CD4-positive, alpha-beta T cell treated with Interleukin-15 for 4 hours (primary cell): ENCODE measurements at regions not wholly inside any gene's neighbourhood (a gene's known extent, or its start where the extent isn't known, plus 50 kb on each side); places are given as distances from the start of the nearest gene placed in this dataset.
"Not testable (repeated sequence)": the region's sequence is repeated elsewhere in the genome, so short reads cannot be mapped to it uniquely, and the experiment has no call there.

Experiments used
- DNase-seq: peaks from one replicate; pipeline ENCODE4 v3.0.0-alpha.2; 2020; ENCODE audit warnings: low spot score

- DNase-seq: no peak
Observed at GRCh38 chr15:56568466-56569167, 103.7 kb upstream of the MNS1 start.

- DNase-seq: no peak
Observed at GRCh38 chr15:56557415-56557814, 92.5 kb upstream of the MNS1 start.

GRCh38 chr15:56553486-56553885 is 88.5 kb upstream of the MNS1 start:
- no peak for DNase-seq

DNA sequence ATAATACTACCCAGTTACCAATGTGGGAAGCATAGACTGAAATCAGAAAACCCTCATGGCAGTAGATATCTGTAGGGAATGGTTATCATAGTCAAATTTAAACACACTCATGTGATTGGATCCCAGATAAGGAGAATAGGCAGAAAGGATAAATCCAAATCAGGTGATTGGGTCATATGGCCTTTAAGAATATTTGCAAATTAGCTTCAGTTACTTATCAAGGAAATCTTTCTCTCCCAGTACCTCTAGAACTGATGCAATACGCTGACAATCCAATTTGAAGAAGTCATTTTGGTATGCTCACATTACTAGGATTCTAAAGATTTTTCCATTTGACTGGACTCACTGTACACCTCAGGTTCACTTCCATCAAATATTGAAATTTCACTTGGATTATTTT is 87.7 kb upstream of the MNS1 start:
- no peak for DNase-seq

DNA sequence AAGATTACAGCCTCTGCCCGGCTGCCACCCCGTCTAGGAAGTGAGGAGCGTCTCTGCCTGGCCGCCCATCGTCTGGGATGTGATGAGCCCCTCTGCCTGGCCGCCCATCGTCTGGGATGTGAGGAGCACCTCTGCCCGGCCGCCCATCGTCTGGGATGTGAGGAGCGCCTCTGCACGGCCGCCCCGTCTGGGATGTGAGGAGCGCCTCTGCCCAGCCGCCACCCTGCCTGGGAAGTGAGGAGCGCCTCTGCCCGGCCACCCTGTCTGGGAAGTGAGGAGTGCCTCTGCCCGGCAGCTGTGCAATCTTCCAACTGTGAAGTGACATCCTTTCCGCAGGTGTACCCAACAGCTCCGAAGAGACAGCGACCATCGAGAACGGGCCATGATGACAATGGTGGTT is 75.6 kb upstream of the MNS1 start:
- DNase-seq: not testable (repeated sequence)

DNA sequence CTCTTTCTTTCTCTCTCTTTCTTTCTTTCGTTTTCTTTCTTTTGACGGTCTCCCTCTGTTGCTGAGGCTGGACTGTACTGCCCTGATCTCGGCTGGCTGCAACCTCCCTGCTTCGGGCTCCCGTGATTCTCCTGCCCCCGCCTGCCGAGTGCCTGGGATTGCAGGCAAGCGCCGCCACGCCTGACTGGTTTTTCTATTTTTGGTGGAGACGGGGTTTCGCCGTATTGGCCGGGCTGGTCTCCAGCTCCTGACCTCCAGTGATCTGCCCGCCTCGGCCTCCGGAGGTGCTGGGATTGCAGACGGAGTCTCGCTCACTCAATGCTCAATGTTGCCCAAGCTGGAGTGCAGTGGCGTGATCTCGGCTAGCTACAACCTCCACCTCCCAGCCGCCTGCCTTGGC is 75.2 kb upstream of the MNS1 start:
- not testable (repeated sequence) for DNase-seq

- DNase-seq: no peak
Observed at GRCh38 chr15:56538901-56539545, 74.1 kb upstream of the MNS1 start.

DNA sequence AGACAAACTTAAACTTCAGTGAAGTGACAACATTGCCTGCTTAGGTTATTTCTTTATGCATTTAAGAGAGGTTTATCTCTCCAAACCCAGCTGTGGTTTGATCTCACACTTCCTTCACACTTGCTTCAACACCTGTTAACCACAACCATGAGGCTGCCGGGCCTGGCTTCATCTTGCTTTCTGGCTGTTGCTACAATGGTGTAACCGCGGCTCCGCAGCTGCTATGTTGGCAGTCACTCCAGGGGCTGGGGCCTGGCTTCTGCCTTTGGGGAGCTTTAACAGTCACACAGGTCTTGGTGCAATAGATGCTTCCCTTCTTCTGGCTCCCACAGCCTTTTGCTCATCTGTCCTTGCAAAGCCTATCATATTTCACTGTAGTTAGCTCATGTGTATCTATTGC is 72.9 kb upstream of the MNS1 start:
- DNase-seq: peak; percentile 30

DNA sequence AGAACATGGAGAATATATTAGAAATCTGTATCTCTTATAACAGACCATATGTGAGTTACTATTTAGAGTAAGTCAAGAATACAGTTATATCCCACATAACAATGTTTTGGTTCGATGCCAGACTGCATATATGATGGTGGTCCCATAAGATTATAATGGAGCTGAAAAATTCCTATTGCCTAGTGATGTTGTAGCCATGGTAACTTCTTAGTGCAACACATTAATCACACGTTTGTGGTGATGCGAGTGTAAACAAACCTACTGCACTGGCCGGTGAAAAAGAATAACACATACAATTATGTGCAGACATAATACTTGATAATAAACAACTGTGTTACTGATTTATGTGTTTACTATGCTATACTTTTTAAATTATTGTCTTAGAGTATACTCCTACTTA is 69.8 kb upstream of the MNS1 start:
- DNase-seq: no peak

DNA sequence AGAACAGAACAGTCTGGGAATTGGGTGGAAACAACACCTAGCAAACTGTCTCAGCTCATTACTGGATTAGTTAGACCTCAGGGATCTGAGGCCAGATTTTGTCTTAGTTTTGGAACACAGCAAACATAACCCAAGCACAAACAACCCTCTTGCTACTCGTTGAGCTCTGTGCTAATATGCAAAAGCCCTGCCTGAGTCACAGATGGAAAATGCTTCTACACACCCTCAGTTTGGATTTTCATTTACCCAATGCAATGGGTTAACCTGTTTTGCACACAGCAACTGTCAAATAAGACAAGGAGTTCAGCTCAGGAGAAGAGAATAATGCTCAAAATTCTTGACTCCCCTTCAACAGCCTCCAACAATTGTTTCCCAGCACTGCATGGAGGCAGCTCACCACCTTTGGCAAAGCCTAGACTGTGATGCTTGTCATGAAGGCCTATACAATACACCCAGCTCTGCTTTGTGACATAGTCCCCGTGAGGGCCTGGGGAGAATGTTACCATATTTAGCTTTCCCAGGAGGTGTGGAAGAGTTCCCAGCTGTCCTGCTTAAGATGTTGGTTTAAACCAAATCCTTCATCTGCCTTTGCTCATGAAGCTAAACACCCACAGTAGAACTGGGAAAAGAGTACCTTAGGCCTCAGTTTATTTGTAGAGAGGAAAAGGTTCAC is 68.9 kb upstream of the MNS1 start:
- no peak for DNase-seq

GRCh38 chr15:56532721-56533460 is 68.0 kb upstream of the MNS1 start:
- DNase-seq: no peak

- DNase-seq: no peak
Observed at GRCh38 chr15:56530157-56530556, 65.2 kb upstream of the MNS1 start.

GRCh38 chr15:56528136-56528535 is 63.2 kb upstream of the MNS1 start:
- no peak for DNase-seq

DNA sequence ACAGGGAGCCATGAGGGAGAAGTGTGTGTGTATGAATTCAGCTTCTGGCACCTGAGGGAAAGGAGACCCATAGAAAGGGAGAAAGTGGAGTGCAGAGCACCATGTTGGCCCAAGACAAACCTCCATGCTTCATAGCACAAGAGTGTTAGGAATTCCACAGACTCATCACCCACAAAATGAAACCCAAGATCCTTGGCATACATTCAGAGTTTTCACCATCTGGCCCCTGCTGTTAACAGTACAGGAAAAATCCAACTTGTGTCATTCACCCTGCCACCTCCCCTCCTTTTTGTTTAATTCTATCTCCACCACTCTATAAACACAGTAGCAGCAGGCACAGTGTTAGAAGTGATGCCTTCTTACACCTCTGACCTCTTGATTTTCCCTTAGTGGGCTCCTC is 60.0 kb upstream of the MNS1 start:
- no peak for DNase-seq

DNA sequence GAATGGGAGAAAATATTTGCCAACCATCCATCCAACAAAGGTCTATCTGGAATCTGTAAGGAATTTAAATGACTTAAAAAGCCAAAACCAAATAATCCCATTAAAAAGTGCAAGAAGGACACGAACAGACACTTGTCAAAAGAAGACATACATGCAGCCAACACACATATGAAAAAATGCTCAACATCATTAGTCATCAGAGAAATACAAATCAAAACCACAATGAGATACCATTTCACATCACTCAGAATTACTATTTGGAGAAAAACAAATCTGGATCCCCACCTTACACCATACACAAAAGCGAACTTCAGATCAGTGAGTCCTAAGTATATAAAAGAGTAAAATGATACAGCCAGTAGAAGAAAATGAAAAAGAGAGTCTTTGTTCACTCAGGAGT is 58.6 kb upstream of the MNS1 start:
- DNase-seq: no peak

GRCh38 chr15:56519000-56519399 is 54.1 kb upstream of the MNS1 start:
- no peak for DNase-seq
